Hematopoietic multipotent progenitor cell treated with erythropoietin and hydrocortisone succinate and interleukin-3 and kit ligand, for 6 days (in vitro differentiated cells): ENCODE measurements at regions not wholly inside any gene's neighbourhood (a gene's known extent, or its start where the extent isn't known, plus 50 kb on each side); places are given as distances from the start of the nearest gene placed in this dataset.
A peak's percentile ranks its signal among the peaks of the same experiment; 100 is the strongest.
"Not testable (repeated sequence)": the region's sequence is repeated elsewhere in the genome, so short reads cannot be mapped to it uniquely, and the experiment has no call there.

Experiments
- DNase-seq: peaks from one replicate; pipeline ENCODE4 v3.0.0-alpha.2; 2015

- DNase-seq, result no peak
Observed at GRCh38 chr16:85240982-85241924, 129.0 kb upstream of the CIBAR2 start.

DNA sequence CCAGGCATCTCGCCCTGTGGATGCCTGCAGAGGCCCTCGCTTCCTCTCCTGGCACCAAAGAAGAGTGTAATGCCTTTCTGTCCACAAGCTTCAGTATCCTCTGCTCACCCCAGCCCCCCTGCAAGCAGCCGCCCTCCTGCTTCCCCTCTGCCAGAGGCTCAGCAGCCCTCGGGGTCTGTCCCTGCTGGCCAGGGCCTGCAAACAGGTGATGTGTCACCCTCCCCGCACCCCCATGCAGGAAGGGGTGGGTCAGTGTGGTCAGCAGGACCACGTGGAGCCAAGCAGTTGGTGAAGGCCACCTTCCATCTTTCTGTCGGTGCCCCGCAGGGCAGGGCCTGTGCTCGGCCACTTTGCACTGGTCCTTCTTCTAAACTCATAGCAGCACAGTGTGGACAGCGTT is 129.9 kb upstream of the CIBAR2 start:
- no peak for DNase-seq

DNA sequence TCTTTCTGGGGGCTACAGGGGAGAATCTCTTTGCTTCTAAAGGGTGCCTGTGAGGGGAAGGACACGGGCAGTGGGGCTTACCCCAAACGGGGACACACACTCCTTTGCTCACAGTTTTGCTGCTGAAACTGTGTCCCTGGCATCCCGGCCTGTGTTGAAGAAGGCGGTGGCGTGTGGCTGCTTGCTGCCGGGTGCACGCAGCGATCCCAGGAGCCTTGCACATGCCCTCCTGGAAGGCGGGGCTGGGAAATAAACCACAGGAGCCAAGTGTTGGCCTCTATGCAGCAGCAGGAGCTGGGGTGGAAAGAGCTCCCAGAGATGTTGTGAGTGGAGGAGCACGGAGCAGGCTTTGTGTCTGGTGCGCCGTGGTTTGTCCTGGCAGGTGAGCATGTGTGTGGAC is 131.0 kb upstream of the CIBAR2 start:
- no peak for DNase-seq

DNA sequence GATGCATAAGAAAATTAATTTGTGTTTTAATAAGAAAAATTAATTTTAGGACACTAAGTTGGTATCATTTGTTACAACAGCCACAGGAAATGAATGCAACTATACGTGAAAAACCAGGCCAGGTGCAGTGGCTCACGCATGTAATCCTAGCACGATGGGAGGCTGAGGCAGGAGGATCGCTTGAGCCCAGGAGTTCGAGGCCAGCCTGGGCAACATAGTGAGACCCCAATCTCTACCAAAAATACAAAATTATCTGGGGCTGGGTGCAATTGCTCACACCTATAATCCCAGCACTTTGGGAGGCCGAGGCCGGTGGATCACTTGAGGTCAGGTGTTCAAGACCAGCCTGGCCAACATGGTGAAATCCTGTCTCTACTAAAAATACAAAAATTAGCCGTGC is 132.2 kb upstream of the CIBAR2 start:
- not testable (repeated sequence) for DNase-seq

DNA sequence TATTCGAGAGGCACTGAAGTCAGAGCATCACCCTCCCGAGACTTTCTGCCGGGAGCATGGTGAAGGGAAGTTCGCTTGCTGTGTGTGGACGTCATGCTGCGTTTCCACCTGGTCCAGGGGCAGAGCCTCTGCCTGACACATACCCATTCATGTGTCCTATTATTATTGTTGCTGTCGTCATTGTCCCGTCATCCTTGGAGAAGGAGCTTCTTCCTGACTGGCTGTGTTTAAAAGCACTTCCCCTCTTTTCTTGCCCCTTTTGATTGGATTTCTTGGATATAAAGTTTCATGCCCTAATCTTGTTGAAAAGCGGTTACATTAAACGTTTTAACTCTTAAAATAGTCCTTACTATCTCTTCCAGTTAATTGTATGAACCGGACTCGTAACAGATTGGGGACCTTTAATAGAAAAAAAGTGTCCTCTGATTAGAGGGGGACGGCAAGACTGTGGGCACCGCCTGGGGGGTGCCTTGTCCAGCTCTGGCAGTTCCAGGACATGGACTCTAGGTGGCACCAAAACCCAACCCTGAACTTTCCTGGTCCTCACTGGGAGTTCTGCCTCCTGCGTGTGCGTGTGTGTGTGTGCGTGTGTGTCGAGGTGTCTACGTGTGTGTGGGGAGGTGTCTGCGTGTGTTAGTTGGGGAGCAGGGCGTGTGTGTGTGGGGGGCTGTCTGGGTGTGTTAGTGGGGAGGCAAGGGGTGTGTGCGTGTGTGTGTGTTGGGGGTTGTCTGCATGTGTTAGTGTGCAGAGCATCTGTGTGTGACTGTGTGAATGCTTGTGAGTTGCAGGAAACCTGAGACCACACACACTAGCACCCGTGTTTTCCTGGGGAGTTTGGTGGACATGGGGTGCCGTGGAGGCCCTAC is 133.3 kb upstream of the CIBAR2 start:
- DNase-seq, result peak; percentile 75

GRCh38 chr16:85246473-85246872 is 134.2 kb upstream of the CIBAR2 start:
- DNase-seq, result no peak

DNA sequence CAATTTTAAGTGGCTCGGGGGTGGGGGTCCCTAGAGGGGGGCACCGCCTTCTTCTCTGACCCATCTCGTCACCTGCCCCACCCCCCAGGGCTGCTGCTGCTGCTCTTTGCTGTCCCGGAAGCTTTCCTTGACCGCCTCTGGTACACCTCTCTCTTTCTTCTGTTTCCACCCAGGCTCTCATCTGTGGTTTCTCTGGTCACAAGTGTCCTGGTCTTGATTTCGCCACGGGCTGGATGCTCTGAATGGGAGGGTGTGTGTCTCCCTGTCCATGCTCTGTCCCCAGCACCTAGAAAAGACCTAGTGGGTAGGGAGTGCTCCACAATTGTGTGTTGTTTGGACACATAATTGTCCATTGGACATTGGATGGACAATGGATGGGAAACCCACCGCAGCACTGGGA is 134.7 kb upstream of the CIBAR2 start:
- DNase-seq, result no peak

DNA sequence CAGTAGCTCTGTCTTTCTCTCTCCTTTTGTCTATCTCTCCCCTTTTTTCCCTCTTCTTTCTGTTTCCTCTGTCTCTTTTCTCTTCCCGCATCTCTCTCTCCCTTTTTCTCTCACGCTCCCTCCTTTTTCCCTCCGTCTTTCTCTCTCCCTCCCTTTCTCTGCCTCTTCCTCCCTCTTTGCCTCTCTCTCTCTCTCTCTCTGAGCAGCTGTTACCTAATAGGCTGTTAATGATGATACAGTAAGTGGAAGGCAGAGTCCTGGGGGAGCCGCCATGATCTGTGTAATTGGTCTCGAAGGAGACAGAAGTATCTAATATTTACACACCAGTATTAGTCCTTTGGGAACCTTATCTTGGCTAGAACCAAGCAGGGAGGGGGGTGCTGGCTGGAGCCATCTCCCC is 136.1 kb upstream of the CIBAR2 start:
- DNase-seq, result no peak

GRCh38 chr16:85248857-85249256 is 136.6 kb upstream of the CIBAR2 start:
- DNase-seq, result no peak

- no peak for DNase-seq
Observed at GRCh38 chr16:85249418-85250146, 137.3 kb upstream of the CIBAR2 start.

- no peak for DNase-seq
Observed at GRCh38 chr16:85250147-85250463, 137.8 kb upstream of the CIBAR2 start.

- DNase-seq, result no peak
Observed at GRCh38 chr16:85250609-85251223, 138.4 kb upstream of the CIBAR2 start.

GRCh38 chr16:85251225-85251760 is 139.0 kb upstream of the CIBAR2 start:
- DNase-seq, result no peak

DNA sequence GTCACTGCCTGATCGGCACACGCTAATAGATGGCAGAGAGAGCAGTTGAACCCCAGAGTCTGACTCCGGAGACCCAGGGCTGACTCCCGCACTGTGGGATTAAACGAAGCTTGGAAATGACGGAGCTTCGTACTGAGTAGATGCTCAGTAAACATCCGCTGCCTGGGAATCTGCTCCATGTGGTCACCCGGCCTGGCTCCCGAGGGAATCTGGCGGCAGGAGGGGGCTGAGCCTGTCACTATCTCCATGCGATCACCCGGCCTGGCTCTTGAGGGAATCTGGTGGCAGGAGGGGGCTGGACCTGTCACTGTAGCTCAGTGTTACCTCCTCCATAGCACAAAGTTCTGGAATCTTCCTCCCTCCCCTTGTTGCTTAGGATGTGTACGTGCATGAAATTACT is 139.7 kb upstream of the CIBAR2 start:
- no peak for DNase-seq

- no peak for DNase-seq
Observed at GRCh38 chr16:85252461-85252860, 140.2 kb upstream of the CIBAR2 start.

- DNase-seq, result peak; percentile 71
Observed at GRCh38 chr16:85253084-85253941, 141.0 kb upstream of the CIBAR2 start.

- no peak for DNase-seq
Observed at GRCh38 chr16:85254051-85254450, 141.8 kb upstream of the CIBAR2 start.

DNA sequence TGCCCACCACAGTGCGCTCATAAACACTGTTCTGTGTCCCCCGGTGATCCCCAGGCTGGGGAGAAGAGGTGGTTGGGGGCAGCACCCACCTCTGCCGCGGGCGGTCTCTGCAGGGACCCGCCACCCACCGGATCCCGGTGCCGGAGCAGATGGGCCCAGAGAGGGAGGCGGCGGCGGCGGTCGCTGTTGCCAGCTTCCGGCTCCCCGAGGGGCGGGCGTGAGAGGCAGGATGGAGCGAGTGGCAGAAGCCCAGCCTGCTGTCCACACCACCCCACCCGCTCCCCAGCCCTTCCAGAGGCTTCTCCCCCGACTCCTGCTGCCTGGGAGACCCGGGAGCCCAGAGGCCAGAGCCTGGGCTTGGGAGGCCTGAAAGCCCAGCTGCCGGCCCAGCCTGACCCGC is 142.6 kb upstream of the CIBAR2 start:
- DNase-seq, result no peak

DNA sequence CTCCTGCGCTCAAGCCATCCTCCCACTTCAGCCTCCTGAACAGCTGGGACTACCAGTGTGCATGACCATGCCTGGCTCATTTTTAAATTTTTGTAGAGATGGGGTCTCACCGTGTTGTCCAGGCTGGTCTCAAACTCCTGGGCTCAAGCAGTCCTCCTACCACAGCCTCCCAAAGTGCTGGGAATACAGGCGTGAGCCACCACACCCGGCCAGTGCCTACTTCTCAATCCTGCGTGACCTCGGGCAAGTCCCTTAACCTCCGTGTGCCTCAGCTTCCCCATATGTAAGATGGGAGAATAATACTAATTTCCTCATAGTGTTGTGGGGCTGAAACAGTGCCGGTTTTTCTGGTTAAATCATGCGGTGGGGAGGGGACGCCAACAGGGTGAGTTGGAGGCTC is 143.5 kb upstream of the CIBAR2 start:
- no peak for DNase-seq

DNA sequence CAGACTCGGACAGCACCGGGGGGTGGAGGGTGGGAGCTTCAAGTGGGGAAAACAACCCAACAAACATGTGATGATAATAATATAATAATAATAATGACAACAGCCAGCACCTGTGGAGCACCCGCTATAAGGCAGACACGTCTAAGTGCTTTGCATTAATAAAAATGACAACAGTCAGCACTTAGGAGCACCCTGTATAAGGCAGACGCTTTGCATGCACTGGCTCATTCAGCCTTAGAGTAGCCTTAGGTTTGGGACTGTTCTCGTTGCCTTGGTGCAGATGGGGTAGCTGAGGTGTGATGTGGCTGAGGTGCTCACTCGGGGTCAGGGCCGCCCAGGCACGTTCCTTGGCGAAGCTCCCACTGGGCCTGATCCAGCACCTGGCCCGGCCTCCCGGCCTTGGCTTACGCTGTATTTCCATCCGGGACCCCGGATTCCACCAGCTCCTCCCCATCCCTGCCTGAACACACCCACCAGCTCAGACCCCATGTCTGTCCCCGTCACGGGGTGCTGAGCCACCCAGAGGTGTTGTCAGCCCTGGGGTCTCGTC is 144.0 kb upstream of the CIBAR2 start:
- DNase-seq, result no peak

DNA sequence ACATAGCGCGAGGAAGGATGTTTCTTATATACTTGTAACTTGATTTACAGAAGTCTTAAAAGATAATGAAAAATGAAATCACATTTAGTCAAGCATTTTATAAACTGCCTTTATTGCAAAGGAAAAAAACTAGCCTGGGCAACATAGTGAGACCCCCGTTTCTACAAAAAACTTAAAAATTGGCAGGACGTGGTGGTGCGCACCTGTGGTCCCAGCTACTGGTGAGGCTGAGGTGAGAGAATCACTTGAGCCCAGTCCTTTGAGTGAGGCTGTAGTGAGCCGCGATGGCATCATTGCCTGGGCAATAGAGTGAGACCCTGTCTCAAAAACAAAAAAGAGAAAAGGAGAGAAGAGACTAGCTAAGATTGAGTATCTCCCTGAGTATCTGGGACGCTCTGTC is 145.2 kb upstream of the CIBAR2 start:
- DNase-seq, result no peak
